Epithelial cell of prostate (primary cell): ENCODE measurements at regions not wholly inside any gene's neighbourhood (a gene's known extent, or its start where the extent isn't known, plus 50 kb on each side); places are given as distances from the start of the nearest gene placed in this dataset.
"Not testable (repeated sequence)": the region's sequence is repeated elsewhere in the genome, so short reads cannot be mapped to it uniquely, and the experiment has no call there.

Experiments used
- DNase-seq: peaks from one replicate; pipeline ENCODE4 v3.0.0-alpha.2; 2011; ENCODE audit warnings: low read depth, low spot score
- H3K27ac ChIP-seq: fragments of 450-650 bp; 2 replicates; pipeline ENCODE4 v1.5.1; 2017; ENCODE audit warnings: mild to moderate bottlenecking

GRCh38 chr6:28657381-28657768 is 131.7 kb downstream of the GPX5 start:
- no peak for DNase-seq
- no peak overlapping the region for H3K27ac ChIP-seq

GRCh38 chr6:28657769-28658465 is 132.2 kb downstream of the GPX5 start:
- H3K27ac ChIP-seq = no peak overlapping the region
- DNase-seq = no peak

- no peak overlapping the region for H3K27ac ChIP-seq
- no peak for DNase-seq
These were observed 133.0 kb downstream of the GPX5 start for GRCh38 chr6:28658475-28659249.

- no peak overlapping the region for H3K27ac ChIP-seq
These were observed 133.5 kb downstream of the GPX5 start for GRCh38 chr6:28659250-28659566.

DNA sequence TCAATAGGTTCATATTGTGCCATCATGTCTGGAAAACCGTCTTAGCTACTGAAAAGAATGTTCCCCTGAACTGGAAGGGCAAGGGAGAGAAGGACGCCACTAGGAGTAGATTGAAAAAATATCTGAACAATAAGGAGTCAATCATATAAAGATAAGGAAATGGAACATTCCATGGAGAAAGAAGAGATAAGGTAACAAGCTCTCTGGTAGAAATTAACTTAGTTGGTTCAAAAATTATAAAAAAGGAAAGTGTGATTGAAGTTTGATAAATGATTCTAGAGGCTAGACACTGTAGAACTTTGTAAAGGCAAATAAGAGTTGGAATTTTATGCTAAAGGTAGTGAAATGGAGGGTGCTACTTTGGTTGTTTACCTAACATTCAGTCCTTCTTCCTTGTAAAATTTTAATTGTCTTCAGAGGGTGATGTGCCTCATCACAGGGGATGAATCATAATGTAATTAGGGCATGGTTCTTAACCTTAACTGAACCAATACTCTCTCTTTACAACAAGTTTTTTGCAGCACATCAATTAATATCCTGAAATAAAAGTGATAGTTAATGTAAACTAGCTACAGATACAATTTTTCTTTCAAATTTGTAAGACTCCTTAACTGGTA is 135.5 kb downstream of the GPX5 start:
- DNase-seq = no peak
- no peak overlapping the region for H3K27ac ChIP-seq

More at GRCh38 chr6:28659250-28659566, 133.5 kb downstream of the GPX5 start:
- DNase-seq = no peak

- H3K27ac ChIP-seq = no peak overlapping the region
- no peak for DNase-seq
These were observed 139.3 kb downstream of the GPX5 start for GRCh38 chr6:28664870-28665396.

- H3K27ac ChIP-seq = no peak overlapping the region
- no peak for DNase-seq
These were observed 147.7 kb downstream of the GPX5 start for GRCh38 chr6:28673417-28673786.

- DNase-seq = no peak
- peak overlapping the region; percentile 38 for H3K27ac ChIP-seq
These were observed 148.3 kb downstream of the GPX5 start for GRCh38 chr6:28673787-28674671.

- no peak for DNase-seq
- no peak overlapping the region for H3K27ac ChIP-seq
These were observed 149.9 kb downstream of the GPX5 start for GRCh38 chr6:28675600-28675999.

DNA sequence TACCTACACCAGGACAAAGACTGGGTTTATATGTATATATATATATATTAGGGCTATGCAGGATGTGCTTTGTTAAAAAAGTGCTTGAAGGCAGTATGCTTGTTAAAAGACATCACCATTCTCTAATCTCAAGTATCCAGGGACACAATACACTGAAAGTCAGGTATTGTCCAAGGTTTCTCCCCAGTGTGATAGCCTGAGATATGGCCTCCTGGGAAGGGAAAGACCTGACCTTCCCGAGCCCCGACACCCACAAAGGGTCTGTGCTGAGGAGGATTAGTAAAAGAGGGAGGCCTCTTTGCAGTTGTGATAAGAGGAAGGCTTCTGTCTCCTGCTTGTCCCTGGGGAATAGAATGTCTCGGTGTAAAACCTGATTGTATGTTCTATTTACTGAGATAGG is 156.9 kb downstream of the GPX5 start:
- no peak overlapping the region for H3K27ac ChIP-seq
- DNase-seq = no peak

- not testable (repeated sequence) for DNase-seq, H3K27ac ChIP-seq
These were observed 157.4 kb downstream of the GPX5 start for GRCh38 chr6:28682956-28683685.

DNA sequence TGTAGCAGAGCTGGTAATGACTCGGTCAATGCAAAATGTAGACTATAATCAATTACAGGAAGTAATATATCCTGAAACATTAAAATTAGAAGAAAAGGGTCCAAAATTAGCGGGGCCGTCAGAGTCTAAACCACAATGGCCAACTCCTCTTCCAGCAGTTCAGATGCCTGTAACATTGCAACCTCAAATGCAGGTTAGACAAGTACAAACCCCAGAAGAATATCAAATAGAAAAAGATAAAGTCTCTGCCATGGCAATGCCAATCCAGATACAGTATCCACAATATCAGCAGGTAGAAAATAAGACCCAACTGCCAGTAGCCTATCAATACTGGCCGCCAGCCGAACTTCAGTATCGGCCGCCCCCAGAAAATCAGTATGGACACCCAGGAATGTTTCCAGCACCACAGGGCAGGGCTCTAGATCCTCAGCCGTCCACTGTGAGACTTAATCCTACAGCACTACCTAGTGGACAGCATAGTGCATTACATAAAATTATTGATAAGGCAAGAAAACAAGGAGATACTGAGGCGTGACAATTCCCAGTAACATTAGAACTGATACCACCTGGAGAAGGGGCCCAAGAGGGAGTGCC is 158.4 kb downstream of the GPX5 start:
- DNase-seq = no peak
- no peak overlapping the region for H3K27ac ChIP-seq

- H3K27ac ChIP-seq = peak overlapping the region; percentile 65
- DNase-seq = not testable (repeated sequence)
These were observed 160.3 kb downstream of the GPX5 start for GRCh38 chr6:28685960-28686359.

DNA sequence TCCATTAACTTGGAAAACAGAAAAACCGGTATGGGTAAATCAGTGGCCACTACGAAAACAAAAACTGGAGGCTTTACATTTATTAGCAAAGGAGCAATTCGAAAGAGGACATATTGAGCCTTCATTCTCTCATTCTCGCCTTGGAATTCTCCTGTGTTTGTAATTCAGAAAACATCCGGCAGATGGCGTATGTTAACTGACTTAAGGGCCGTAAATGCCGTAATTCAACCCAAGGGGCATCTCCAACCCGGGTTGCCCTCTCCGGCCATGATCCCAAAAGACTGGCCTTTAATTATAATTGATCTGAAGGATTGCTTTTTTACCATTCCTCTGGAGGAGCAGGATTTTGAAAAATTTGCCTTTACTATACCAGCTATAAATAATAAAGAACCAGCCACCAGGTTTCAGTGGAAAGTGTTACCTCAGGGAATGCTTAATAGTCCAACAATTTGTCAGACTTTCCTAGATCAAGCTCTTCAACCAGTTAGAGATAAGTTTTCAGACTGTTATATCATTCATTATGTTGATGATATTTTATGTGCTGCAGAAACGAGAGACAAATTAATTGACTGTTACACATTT is 160.9 kb downstream of the GPX5 start:
- DNase-seq = not testable (repeated sequence)
- H3K27ac ChIP-seq = peak overlapping the region; percentile 65

- peak; percentile 37 for DNase-seq
- peak overlapping the region; percentile 65 for H3K27ac ChIP-seq
These were observed 161.8 kb downstream of the GPX5 start for GRCh38 chr6:28687309-28687981.

- DNase-seq = peak; percentile 46
- H3K27ac ChIP-seq = peak overlapping the region; percentile 62
These were observed 166.3 kb downstream of the GPX5 start for GRCh38 chr6:28691991-28692390.

DNA sequence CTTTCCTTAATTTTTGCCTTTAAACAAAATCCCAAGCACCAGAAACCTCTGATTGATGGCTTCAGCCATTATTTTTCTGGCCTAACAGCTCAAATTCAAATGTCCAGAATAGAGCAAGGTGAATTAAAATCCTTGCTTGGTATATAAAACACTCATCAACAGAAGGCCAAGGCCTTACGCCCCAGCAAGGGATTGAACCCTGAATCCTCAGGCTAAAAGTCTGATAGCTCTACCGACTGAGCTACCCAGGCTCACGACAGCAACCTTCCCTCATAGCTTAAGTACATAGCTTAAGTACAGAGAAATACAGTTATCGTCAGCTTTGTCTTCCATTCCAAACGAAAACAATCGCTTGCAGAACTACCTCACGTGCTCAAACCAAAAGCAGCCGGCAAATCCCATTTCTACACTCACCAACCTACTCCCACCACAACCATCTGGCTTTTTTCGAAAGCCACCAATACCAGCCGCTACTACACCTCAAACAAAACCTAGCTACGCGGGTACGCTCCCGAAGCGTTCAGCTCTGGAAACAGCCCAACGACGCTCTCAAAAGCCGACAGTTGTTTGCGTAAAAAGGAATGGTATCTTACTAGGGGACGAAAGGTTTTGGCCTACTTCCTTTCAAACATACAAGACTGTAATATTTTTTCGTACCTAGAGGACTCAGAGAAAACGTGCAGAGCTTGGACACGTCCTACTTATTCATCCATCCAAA is 167.5 kb downstream of the GPX5 start:
- H3K27ac ChIP-seq = peak overlapping the region; percentile 62
- DNase-seq = no peak
